Lower leg skin (tissue), 4 donors: ENCODE measurements at regions not wholly inside any gene's neighbourhood (a gene's known extent, or its start where the extent isn't known, plus 50 kb on each side); places are given as distances from the start of the nearest gene placed in this dataset.

Experiments used
- DNase-seq, 2 donors: peaks; one replicate each; pipeline ENCODE4 v3.0.0-alpha.2; 2019; ENCODE audit warnings: low spot score in 2 of 2
- H3K4me3 ChIP-seq: fragments of 200-600 bp; sonication (generic); 2 replicates; pipeline ENCODE4 v1.5.1; 2017; ENCODE audit warnings: mild to moderate bottlenecking, low read depth; ENCODE audit not compliant: poor library complexity, severe bottlenecking
- POLR2A ChIP-seq, 2 donors: fragments of 450-650 bp; IDR thresholded peaks; one replicate each; pipeline ENCODE4 v1.6.1; 2016 to 2017; ENCODE audit warnings: antibody characterized with exemption in 2 of 2, mild to moderate bottlenecking in 1 of 2, moderate library complexity in 1 of 2
- WGBS, 2 donors: methylation state at CpG; one replicate each; pipeline ENCODE4 v1.1.5; 2018; 5-methylcytosine and 5-hydroxymethylcytosine counted together
- intact Hi-C: fragments of 100-400 bp; cut with DNase I; formaldehyde crosslinking; loops from one replicate; pipeline ENCODE4 v1.15.0; 2023; ENCODE audit warnings: low total_unique reads
- TF ChIP-seq, protein P1 (sequence below), 3 donors: fragments of 450-650 bp; IDR thresholded peaks; one replicate each; pipeline ENCODE4 v1.5.1; 2016; ENCODE audit warnings: antibody characterized with exemption in 3 of 3, mild to moderate bottlenecking in 3 of 3, moderate library complexity in 2 of 3

DNA sequence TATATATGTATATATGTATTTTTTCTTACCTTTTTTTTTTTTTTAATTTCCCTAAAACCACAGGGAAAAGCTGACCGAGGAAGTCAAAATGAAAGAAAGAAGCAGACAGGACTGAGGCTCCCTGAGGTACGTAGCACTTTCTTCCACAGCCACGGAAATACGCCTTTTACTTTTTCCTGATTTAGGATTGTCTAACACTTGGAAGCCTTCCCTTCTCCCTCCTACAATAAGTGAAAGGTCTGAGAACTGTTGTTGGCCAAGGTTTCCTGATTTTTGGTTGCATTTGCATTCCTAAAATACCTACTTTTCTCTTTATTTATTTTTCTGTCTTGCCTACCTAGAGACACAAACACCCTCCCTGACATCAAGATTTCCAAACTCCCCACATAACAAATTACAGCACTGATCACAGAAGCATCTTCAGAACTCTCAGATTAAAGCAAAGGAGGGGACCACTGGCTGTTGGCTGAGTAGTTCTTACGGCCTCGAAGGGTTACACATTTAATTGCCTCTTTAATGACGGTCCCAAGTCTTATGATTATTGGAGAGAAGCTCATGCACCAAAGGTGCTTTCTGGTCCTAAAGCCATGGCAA lies 778.5 kb upstream of the FANCL start:
- WGBS, 2 donors: 72 to 84% methylated on average over 7 of the region's 7 CpGs
- H3K4me3 ChIP-seq: no peak overlapping the region
- no peak for DNase-seq
- intact Hi-C loops: no loop called here
- TF ChIP-seq, protein P1, sequence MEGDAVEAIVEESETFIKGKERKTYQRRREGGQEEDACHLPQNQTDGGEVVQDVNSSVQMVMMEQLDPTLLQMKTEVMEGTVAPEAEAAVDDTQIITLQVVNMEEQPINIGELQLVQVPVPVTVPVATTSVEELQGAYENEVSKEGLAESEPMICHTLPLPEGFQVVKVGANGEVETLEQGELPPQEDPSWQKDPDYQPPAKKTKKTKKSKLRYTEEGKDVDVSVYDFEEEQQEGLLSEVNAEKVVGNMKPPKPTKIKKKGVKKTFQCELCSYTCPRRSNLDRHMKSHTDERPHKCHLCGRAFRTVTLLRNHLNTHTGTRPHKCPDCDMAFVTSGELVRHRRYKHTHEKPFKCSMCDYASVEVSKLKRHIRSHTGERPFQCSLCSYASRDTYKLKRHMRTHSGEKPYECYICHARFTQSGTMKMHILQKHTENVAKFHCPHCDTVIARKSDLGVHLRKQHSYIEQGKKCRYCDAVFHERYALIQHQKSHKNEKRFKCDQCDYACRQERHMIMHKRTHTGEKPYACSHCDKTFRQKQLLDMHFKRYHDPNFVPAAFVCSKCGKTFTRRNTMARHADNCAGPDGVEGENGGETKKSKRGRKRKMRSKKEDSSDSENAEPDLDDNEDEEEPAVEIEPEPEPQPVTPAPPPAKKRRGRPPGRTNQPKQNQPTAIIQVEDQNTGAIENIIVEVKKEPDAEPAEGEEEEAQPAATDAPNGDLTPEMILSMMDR (IDR thresholded peaks at IDR 0.05): no peak
- no peak for TF ChIP-seq POLR2A (IDR thresholded peaks at IDR 0.05)

DNA sequence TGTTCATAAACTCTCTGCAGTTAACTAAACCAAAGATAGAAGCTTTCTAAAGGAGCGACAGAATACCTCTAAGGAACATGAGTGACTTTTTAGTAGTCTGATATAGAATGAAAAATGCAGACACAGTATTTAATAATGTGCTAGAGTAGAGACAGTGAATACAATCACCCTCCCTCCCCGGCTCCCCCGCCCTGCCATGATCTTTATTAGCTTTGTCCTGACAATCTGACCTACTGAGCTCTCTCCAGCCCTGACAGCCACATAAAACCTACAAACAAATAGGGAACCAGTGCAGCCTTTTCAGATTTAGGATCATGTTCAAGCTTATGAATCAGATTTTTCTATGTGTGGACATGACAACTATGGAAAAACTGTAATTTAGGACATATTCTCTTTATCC lies 777.6 kb upstream of the FANCL start:
- intact Hi-C loops: no loop called here
- TF ChIP-seq, protein P1 (IDR thresholded peaks at IDR 0.05): no peak
- TF ChIP-seq POLR2A (IDR thresholded peaks at IDR 0.05): no peak
- H3K4me3 ChIP-seq: no peak overlapping the region
- no peak for DNase-seq
- WGBS, 2 donors: 93 to 94% methylated on average over 3 of the region's 3 CpGs

DNA sequence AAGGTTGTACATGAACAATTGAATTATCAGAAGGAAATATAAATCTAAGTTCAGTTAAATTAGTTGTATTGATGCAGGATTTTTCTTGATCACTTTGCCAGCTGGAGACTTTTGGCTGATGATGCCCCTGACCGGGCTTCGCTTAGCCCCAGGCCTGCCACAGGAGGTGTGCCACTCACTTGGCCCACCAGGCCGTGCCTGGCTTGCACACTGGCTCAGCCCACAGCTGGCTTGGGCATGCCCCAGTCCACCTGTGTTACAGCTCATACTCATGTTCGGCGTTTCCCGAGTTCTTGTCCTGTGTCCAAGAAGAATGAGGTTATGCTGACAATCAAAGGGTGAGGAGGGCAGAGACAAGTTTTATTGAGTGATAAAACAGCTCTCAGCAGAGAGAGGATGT lies 773.9 kb upstream of the FANCL start:
- intact Hi-C loops: no loop called here

DNA sequence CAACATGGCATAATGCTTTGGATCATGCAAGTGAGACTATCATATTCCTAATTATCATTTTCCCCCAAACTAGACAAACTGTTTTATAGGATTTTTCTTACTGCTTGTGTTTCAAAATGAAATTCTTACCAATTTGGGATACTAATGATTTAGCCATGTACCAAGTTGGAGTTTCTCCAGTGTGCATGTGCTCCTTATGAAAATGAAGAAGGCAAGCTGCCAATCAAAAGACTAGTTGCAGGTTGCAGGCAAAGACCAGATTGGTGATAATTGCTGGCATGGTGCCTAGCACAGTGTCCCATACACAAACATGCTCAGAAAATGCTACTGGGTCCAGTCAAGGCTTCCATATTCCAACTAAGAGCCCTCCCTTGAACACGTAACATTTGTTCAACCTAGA lies 771.8 kb upstream of the FANCL start:
- intact Hi-C loops: loop anchor here (5.0 kb wide), 1 partner anchor 189 kb away; no protein-coding TSS in a partner anchor
- no peak for DNase-seq
- H3K4me3 ChIP-seq: no peak overlapping the region
- TF ChIP-seq, protein P1 (IDR thresholded peaks at IDR 0.05): no peak
- no peak for TF ChIP-seq POLR2A (IDR thresholded peaks at IDR 0.05)
- 94 to 97% methylated on average over 1 of the region's 1 CpG for WGBS, 2 donors

More for the DNA sequence above, 773.9 kb upstream of the FANCL start:
- DNase-seq: no peak
- 58 to 62% methylated on average over 6 of the region's 6 CpGs for WGBS, 2 donors
- no peak overlapping the region for H3K4me3 ChIP-seq
- TF ChIP-seq, protein P1 (IDR thresholded peaks at IDR 0.05): no peak
- TF ChIP-seq POLR2A (IDR thresholded peaks at IDR 0.05): no peak

DNA sequence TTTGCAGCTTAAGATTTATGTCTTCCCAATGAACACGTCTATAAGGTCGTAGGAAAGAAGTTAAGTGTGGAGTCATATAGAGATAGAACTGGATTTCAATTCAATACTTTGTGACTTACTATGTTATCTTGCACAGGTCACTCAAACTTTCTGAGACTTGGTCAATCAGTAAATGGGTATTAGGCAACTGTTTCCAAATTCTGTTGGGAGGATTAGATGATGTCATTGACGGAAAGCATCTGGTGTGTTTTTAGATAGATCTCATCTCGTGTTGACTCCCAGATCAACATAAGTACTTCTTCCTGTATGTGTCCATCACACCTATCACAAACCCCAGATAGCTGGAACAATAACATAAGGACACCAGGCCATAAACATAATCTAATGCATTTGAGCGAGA lies 771.1 kb upstream of the FANCL start:
- 80 to 84% methylated on average over 5 of the region's 5 CpGs for WGBS, 2 donors
- intact Hi-C loops: loop anchor here (5.0 kb wide), 1 partner anchor 190 kb away; no protein-coding TSS in a partner anchor
- no peak overlapping the region for H3K4me3 ChIP-seq
- TF ChIP-seq POLR2A (IDR thresholded peaks at IDR 0.05): no peak
- TF ChIP-seq, protein P1 (IDR thresholded peaks at IDR 0.05): no peak
- DNase-seq: no peak

DNA sequence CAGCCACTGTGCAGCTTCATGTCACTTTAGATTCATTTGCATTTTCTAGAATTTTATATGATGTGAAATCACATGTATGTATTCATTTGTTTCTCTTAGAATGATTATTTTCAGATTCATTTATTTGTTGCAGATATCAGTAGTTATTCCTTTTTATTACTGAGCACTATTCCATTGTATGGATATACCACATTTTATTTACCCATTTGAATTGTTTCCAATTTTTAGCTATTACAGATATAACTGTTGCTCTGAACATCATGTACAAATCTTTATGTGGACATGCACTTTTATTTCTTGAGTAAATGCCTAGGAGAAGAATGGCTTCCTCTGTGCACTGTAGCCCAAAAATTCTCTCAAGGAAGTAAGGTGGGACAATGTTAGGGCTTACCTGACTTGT lies 767.8 kb upstream of the FANCL start:
- no peak for TF ChIP-seq POLR2A (IDR thresholded peaks at IDR 0.05)
- TF ChIP-seq, protein P1 (IDR thresholded peaks at IDR 0.05): no peak
- no peak overlapping the region for H3K4me3 ChIP-seq
- no peak for DNase-seq
- intact Hi-C loops: no loop called here
